ENCODE measurements at regions not wholly inside any gene's neighbourhood (a gene's known extent, or its start where the extent isn't known, plus 50 kb on each side); places are given as distances from the start of the nearest gene placed in this dataset.

GRCh38 chr10:130495116-130495862, 359.1 kb downstream of the GLRX3 start:
- no peak for TF ChIP-seq CTCF (optimal IDR thresholded peaks at IDR 0.05 in 1 of 3, IDR thresholded peaks at IDR 0.05 in 1 of 3, conservative IDR thresholded peaks at IDR 0.05 in 1 of 3; ENCODE audit: extremely low read depth in 1 of 3, insufficient read depth in 2 of 3, low read length in 3 of 3)
- TF ChIP-seq EZH2 (IDR thresholded peaks at IDR 0.05; ENCODE audit: low read length), result no peak
